NOMO-1 treated with dmso at 0.1 percent for 144 hours (cell line): ENCODE measurements at regions not wholly inside any gene's neighbourhood (a gene's known extent, or its start where the extent isn't known, plus 50 kb on each side); places are given as distances from the start of the nearest gene placed in this dataset.

Experiments
- DNase-seq: peaks from one replicate; lab custom pipeline; 2025; ENCODE audit not compliant: unreplicated experiment; lab: John Stamatoyannopoulos, UW

DNA sequence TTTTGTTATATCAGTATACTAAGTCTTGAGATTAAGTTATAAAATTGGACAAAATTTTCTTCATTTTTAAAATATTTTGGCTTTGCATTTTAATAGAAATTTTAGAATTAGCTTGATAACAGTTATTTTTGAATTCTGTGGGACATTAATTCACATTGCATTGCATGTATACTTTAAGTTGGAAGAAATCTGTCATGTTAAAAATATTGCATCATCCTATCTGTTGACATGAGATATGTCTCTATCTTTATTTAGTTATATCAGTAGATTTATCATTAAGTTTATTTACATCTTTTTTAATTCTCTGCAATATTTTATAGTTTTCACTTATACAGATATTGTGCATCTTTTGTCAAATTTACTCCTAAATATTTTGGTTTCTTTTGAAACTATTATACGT lies 904.6 kb upstream of the NR2F2 start:
- DNase-seq: no peak

DNA sequence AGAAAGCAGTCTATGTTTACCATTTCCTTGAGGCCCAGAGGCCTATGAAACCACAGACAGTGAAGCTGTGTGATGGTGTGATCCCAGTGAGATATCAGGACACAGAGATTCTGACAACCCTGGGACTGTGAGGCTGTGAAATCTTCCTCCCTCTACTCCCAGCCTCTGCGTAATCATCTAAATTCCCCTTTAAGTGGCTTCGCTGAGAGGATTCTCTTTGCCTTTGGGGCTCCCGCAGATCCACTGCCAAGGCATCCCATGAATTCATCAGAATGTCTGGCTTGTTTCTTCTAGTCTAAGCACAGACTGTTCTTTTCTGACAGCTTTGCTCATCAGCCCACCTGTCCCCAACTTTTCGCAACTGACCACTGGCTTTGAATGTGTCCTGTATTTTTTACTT lies 901.2 kb upstream of the NR2F2 start:
- no peak for DNase-seq

DNA sequence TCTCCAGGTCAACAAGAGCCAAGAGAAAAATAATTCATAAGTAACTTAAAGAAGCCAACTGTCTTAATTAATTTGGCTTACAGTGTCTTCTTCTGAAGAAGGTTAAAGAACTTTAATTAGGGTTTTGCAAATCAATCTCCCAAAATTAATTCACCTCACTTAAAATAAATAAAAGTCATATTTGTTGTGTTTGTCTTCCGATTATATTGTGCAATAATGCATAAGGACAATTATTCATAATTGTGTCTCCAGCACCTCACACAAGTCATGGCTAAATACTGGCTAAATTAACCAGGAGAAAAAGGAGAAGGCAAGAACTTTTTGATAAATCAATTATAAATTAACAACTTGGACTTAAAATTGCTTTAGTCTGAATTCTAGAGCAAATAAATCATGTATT lies 899.0 kb upstream of the NR2F2 start:
- no peak for DNase-seq

DNA sequence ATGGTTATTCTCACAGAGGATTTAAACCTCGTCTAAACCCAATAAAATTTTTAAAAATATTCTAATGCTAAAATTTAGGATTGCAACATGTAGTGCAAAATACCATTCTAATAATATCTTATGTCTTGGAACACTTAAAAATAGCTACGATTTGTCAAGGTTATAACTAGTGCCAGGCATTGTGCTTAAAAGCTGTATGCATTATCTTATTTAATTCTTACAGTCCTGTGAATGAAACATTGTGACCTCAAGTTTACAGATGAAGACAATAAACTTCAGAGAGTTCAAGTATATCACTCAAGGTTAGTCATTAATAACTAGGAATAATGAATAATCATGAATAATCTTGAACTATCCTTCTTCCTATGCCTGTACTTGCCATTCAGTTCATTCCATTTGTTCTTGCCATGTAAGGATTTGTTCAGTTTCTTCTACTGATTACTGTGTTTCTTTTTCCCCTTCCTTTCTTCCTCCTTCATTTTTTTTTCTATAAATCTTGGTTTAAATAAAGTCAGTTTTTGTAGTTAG lies 897.6 kb upstream of the NR2F2 start:
- DNase-seq: no peak

DNA sequence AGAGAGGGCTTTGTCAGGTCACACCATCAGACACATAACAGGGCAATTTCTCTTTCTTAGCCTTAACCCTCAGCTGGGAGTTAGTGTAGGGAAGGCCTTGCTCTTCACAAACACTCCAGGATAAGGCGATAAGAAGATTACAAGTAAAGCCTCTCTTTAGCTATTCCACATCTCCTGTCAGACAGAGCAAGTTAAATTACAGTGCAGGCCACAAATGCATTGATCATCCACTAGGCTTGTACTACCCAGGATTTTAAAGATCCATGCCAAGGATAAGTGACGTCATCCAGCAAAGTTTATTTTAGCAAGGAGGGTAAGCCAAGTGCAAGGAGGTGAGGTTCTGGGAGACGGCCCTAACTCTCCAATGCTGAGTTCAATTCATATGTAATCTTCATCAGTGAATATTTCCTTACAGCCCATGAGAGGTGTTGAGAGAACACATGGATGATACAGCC lies 890.6 kb upstream of the NR2F2 start:
- DNase-seq: no peak

DNA sequence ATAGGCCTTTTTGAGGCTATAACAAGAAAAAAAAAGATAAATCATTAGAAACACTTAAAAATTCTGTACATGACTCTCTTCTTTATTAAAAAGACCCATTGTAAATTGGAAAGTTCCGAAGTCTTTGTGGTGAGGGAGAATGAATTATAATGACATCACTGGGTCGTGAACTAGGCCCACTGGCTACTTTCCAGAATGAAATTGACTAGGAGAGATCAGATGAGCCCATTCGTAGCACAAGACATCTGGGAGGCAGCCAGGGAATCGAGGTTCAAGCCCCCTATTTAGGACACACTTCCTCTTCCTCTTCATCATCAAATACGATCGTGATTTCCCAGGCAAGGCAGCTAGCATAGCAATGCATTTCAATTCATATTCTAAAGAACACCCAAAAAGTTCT lies 889.8 kb upstream of the NR2F2 start:
- DNase-seq: no peak

DNA sequence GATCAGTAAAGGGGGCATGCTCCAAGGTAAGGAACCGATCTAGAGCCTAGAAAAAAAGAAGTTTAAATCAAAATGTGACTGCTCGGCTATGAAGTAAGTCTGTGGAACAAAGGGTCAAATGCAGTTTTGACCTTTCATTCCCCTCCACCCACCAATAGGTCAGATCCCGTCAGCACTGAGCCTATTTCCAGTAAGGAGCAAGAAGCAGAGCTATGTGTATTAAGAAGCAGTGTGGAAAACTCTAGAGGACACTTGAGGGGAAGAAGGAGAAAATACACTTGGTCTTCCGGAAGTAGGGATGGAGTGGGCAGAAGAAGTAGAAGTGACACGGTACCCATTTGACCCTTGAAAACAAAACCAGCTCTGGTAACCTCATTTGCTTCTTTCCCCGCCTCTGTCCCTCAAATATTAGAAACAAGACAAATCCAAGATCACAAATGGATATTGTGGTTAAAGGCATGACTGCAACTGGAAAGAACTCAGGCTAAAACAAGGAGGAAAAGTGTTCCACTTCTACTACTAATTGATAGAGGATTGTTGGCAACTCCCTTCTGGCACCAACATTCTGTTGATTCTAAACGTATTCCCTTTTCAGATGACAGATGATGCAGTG lies 888.3 kb upstream of the NR2F2 start:
- DNase-seq: no peak

DNA sequence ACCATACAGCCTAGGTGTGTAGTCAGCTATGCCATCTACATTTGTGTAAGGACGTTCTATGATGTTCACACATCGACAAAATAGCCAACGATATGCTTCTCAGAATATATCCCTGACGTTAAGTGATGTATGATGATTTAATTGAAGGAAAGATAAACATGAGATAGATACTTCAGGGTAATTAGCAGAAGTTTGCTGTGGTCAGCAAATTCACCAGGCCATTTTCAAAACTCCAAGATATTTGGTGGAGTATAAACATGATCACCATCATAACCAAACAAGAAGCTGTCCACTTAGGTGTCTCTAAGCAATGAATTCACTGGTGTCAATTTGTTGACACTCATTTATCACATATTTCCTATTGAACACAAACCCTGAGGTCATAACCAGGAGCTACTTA lies 885.6 kb upstream of the NR2F2 start:
- DNase-seq: no peak

DNA sequence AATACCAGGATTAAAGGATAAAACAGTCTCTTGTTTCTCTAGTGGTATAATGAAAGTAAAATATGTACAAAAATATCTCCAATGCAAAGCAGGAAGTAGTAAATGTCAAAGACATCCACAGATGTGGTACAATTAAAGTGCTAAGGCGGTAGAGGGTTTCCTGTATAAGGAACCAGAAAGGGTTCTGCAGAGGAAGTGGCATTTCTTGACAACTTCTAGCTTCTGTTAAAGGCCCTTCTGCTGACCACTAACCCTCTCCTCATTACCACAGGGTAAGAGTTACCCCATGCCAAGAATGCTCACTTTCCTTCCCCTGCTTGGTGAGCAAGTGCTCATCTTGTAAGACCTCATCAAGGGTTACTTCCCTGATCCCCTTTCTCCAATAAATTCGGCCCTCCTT lies 883.6 kb upstream of the NR2F2 start:
- DNase-seq: peak; percentile 84

DNA sequence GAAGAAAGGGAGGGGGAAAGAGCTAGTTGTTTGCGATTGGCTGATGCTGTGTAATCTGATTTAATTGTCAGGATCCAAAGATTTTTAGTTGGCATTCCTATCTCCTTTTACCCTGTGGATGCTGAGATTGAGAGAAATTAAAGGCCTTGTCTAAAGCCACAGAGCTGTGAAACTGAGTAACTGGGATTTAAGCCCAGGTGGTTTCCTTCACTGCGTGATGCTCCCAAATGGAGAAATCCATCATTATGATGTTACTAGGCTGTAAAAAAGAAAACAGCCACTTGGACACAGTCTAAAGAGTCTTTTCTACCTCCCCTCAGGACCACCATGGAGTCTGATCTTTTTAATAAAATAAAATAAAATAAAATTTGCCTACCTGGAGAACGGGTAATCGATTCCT lies 883.0 kb upstream of the NR2F2 start:
- no peak for DNase-seq

DNA sequence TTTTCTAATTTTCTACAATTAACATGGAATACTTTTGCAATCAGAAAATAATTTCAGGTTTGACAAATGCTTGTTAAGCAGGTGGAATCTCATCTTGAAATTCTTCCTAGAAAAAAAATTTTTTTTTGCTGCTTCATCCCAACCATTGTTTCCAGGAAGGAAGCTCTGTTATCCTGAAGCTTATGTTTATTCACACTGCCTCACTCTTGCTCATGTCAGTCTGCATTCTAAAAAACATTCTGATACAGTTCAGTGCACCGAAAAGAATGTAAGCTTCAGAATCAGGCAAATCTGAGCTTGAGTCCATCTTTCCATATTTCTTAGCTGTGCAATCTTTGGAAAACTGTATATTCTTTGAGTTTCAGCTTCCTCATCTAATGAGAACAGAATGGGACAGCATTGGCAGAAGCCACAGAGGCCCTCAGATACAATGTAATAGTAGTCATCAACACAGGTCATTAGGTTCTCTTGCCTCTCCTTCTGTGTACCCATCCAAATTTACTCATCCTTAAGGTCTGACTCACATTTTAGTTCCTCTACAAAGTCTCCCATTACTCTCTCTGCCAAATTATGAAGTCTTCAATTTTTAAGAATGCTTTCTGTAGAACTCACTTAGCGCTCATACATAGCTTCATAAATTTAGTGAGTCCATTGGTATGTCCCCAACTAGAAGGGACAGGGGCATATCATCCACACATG lies 881.8 kb upstream of the NR2F2 start:
- DNase-seq: no peak

DNA sequence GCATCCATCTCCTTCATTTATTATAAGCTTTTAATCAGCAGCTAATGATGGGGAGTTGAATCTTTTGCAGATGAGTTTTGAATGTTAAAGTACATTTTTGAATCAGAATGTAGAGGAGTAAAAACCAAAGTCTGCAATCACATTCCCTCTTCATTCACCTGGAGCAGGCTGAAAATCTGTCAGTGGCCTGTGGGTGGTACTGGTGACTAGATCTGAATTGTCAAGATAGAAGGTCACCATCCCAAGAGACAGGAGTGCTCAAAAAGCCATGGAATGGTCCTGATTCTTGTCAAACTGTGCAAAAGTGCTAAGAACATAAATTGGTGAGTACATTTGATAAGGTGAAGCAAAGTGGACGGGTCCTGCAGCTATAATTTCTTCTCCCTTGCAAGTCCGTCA lies 881.3 kb upstream of the NR2F2 start:
- no peak for DNase-seq

DNA sequence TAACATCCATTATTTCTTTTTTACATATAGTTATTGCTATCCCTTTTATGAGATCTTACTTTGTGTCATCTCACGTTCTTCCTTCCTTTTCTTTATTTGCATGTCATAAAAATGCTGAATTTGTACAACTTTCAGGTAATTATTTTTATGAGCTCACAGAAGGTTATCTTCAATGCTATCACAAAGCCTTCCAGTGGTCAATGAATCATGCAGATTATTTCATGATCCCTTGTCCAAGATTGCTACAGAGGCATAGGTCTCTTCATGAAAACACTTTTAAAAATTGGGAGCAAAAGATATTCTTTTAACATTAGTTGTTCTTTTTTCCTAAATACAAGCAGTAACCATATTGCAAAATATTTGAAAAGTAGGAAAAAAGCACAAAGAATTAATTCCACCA lies 880.1 kb upstream of the NR2F2 start:
- DNase-seq: no peak

DNA sequence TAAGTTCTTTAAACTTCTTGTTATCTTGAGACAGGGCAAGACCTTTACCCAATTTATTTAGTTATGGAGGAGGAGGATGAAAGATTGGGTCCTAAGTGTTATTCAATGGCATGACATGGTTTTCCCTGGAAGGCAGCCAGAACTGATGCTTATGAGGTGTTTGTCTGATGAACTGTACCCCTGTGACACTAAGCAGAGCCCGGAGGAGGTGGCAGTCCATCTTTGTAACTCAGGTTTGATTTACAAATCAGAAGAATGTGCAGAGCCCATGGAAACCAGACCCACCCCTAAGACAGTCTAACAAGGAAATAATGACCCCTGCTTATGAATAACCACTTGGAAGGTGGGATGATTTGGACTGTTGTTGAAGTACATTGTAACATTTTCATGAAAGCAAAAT lies 878.6 kb upstream of the NR2F2 start:
- no peak for DNase-seq

DNA sequence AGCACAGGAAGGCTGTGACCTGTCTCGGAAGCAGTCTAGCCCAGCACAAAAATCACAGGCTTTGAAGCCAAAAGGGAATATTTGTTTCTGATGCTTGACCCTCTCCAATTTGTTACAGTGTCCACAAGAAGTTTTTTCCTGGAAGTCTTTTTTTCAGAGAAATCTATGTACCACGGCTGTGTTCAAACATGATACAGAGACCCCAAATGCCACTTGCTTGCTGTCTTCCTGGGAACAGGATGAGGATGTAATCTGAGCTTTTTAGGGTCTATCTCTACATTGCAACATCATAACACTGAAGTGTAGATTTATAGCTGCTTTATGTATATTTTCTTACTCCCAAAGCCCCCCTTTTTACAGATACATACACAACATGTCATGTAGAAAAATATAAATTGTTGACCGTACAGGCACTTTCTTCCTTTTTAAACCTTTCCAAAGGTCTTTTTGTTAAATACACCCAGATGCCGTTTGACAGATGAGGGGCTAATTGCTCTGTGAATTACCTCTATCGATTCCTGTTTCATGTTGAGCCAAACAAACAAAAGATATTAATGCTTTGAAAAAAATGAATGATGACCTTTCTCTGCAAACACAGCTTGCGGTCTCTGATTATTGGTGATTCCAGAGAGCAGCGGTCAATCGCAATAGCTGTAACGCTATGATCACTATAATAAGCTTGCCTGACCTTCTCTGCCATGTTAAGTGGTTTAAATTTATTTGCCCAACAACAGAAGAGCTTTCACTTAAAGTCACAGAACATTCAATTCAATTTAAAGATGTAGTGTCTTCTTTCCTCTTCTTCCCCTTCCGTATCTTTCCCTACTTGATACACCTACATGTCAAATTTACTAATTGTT lies 875.9 kb upstream of the NR2F2 start:
- DNase-seq: no peak

DNA sequence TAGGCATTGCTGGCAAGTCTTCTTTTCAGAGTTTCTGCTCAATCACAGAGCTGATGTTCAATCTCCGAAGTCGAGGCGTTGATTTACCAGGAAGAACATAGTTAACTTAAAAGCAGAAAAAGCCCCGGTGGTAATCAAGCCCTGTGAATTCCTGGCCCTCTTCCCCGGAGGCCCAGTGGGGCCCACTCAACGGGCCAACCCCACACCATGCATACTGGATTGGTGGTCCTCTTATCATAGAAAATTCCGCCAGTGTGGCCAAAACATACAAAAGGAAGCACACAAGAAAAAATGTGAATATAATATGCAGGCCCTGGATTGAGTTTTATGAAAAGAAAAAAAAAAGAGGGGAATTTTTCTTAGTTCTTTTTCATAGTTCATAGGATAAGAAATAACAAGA lies 873.0 kb upstream of the NR2F2 start:
- DNase-seq: no peak

DNA sequence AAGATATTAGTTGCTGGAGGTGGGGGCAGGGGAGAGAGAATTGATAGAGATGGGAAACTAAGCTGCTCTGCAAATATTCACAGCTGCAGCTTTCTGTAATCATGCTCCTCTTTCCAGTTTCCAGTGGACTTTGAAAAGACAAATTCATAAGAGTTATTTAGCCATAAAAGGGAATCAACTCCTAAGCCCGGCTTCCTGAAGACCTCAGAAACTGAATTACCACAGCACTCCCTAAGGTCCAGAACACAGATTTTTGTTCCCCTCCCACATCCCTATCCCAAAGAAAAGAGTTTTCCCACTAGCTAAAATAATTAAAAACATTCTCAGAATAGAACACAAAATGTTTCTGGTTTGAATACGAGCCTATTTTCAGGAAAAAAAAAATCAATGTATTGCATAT lies 871.8 kb upstream of the NR2F2 start:
- DNase-seq: no peak

DNA sequence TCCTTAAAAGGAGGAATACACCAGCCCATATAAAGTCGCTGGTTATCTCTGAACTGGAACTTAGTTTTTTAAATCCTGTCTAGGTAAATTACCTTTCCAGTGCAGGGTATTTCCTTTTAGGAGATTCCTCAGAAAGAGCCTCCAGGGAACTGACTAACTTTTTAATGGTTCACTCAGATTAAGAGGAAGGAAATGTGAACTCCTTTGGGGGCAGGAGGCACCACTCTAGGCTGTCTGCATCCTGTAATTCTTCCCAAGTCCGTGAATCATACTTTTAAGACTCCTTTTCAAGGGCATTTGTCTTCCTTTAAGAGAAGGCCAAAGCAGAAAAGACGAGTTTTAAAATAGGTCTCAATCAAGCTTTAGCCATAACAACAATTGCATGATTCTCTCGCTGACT lies 871.2 kb upstream of the NR2F2 start:
- no peak for DNase-seq

DNA sequence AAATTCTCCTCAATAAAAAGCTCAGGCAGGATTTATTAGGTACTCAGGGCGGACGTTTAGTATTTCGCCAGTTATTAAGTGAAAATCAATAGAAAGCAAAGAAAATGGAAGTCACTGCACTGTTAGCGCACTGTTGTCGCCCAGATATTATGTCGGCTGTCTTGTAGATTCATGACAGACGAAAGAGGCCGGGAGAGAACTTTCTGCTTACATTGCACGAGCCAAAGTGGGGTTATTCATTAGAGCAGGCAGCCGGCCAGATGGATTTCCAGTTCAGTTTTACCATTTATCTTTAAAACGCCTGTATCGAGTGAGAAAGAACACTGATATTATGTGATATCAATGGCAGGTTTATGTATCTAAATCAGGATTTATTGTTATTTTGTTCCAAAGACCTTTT lies 866.0 kb upstream of the NR2F2 start:
- no peak for DNase-seq

DNA sequence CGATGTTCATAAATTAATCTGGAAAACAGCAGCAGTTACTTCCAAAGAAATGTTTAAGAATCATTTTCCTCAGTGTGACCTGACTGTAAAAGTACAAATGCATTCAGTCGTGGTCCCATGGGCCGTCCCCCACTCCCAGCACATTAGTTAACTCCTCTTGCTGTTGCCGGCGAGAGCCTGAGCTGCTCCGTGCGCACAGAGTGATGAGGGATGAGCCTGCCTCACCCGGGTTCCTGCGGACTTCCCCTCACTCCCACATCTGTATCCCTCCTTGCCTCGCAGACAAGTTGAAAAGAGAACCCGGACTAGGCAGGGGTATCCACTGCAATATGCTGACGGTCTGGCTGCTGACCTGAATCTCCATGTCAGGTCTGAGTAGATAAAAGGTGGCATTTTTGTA lies 861.7 kb upstream of the NR2F2 start:
- DNase-seq: no peak

DNA sequence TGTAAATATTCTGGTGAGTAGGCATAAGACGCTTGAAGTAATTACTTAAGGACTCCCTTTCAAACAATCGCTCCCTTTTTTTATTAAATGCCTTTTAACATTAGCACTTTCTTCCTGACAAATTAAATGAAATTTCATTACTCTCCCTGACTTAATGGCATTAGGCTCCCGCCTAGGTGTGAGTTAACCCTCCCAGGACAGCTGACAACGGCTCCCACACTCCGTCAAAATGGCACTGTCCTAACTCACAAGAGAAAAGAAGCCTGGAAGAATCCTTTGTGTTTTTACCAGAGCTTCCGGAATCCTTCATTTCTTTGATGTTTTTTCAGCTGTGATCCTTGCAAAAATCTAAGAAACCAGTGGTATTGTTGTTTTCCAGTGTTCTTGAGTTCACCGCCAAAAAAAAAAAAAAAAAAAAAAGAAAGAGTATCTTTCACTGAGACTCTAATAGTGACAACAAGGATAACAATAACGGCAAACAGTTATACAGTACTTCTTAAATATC lies 861.0 kb upstream of the NR2F2 start:
- no peak for DNase-seq

DNA sequence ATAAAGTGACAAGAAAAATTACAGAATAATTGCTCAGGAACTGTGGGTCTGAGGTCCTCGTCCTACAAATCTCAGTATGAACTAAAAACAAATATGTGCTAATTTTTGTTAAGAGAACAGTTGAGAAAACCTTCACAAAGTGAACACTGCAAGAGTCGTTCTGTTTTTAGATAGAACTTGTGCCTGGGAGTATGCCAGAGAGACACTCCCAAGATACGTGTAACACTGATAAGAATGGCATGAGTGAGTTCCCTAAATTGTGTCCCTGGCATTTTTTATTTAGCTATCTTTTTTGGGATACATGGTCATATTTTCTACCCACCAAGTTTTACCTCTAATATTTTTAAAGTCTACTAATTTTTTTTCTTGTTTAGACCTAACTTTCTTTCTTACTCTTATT lies 860.0 kb upstream of the NR2F2 start:
- no peak for DNase-seq
